Ectodermal cell (in vitro differentiated cells): ENCODE measurements at regions not wholly inside any gene's neighbourhood (a gene's known extent, or its start where the extent isn't known, plus 50 kb on each side); places are given as distances from the start of the nearest gene placed in this dataset.

Experiments used
- H3K27ac ChIP-seq: 2 replicates; pipeline ENCODE4 v1.7.0; 2013; ENCODE audit warnings: mild to moderate bottlenecking, low read depth, low read length; ENCODE audit not compliant: insufficient read depth, poor library complexity, severe bottlenecking
- H3K27me3 ChIP-seq: 2 replicates; pipeline ENCODE4 v1.7.0; 2013; ENCODE audit warnings: mild to moderate bottlenecking, low read length; ENCODE audit not compliant: insufficient read depth, control insufficient read depth, poor library complexity, severe bottlenecking
- H3K36me3 ChIP-seq: one replicate; pipeline ENCODE4 v1.7.0; 2013; ENCODE audit warnings: low read length; ENCODE audit not compliant: control insufficient read depth, insufficient read depth
- H3K4me1 ChIP-seq: one replicate; pipeline ENCODE4 v1.7.0; 2013; ENCODE audit warnings: low read length; ENCODE audit not compliant: control insufficient read depth, insufficient read depth
- H3K4me3 ChIP-seq: 2 replicates; pipeline ENCODE4 v1.7.0; 2013; ENCODE audit warnings: low read depth, low read length, control low read depth; ENCODE audit not compliant: insufficient read depth
- H3K9me3 ChIP-seq: 2 replicates; pipeline ENCODE4 v1.7.0; 2013; ENCODE audit warnings: mild to moderate bottlenecking, low read length, moderate library complexity; ENCODE audit not compliant: control insufficient read depth
- WGBS, 2 experiments: methylation state at CpG; one replicate each; pipeline ENCODE4 v1.1.7; 2013; ENCODE audit warnings: missing lambda C conversion rate in 2 of 2; 5-methylcytosine and 5-hydroxymethylcytosine counted together

- no peak overlapping the region for H3K4me3 ChIP-seq
- 79 to 81% methylated on average over 8 of the region's 8 CpGs for WGBS, 2 experiments
- no peaks in the 10 kb centered on the region for H3K4me1 ChIP-seq
Measured at GRCh38 chr22:44615602-44616180, 86.3 kb upstream of the PRR5 start.

GRCh38 chr22:44615146-44615545 lies 86.9 kb upstream of the PRR5 start:
- H3K9me3 ChIP-seq, result peaks cover 3% of the 10 kb centered on the region
- no peaks in the 10 kb centered on the region for H3K4me1 ChIP-seq
- H3K4me3 ChIP-seq, result no peak overlapping the region
- 93 to 96% methylated on average over 16 of the region's 16 CpGs for WGBS, 2 experiments
- no peaks in the 10 kb centered on the region for H3K27me3 ChIP-seq
- H3K36me3 ChIP-seq, result no peaks in the 10 kb centered on the region
- no peak overlapping the region for H3K27ac ChIP-seq

More at GRCh38 chr22:44615602-44616180, 86.3 kb upstream of the PRR5 start:
- Histone ChIP-seq H3K36me3 (no peaks in the 10 kb centered on the region), H3K9me3 (peaks cover 3% of the 10 kb centered on the region), H3K27me3 (no peaks in the 10 kb centered on the region), H3K27ac (no peak overlapping the region)

GRCh38 chr22:44613196-44613595 lies 88.8 kb upstream of the PRR5 start:
- H3K9me3 ChIP-seq, result peaks cover 3% of the 10 kb centered on the region
- H3K27ac ChIP-seq, result no peak overlapping the region

GRCh38 chr22:44611880-44612496 lies 90.0 kb upstream of the PRR5 start:
- Histone ChIP-seq H3K27ac (no peak overlapping the region), H3K36me3 (no peaks in the 10 kb centered on the region), H3K9me3 (peaks cover 3% of the 10 kb centered on the region), H3K4me3 (no peak overlapping the region), H3K4me1 (no peaks in the 10 kb centered on the region), H3K27me3 (no peaks in the 10 kb centered on the region)
- WGBS, 2 experiments, result 84 to 85% methylated on average over 2 of the region's 2 CpGs

More at GRCh38 chr22:44613196-44613595, 88.8 kb upstream of the PRR5 start:
- Histone ChIP-seq H3K4me1 (no peaks in the 10 kb centered on the region), H3K27me3 (no peaks in the 10 kb centered on the region), H3K4me3 (no peak overlapping the region), H3K36me3 (no peaks in the 10 kb centered on the region)
- 86 to 90% methylated on average over 2 of the region's 2 CpGs for WGBS, 2 experiments

- Histone ChIP-seq H3K27me3 (no peaks in the 10 kb centered on the region), H3K27ac (no peak overlapping the region), H3K36me3 (no peaks in the 10 kb centered on the region), H3K4me3 (no peak overlapping the region), H3K9me3 (peaks cover 3% of the 10 kb centered on the region), H3K4me1 (peaks cover 9% of the 10 kb centered on the region)
- WGBS, 2 experiments, result 94% methylated on average over 8 of the region's 8 CpGs
Measured at GRCh38 chr22:44610071-44610470, 91.9 kb upstream of the PRR5 start.

- H3K4me1 ChIP-seq, result peaks cover 10% of the 10 kb centered on the region
Measured at GRCh38 chr22:44609400-44609988, 92.5 kb upstream of the PRR5 start.

GRCh38 chr22:44608597-44609399 lies 93.2 kb upstream of the PRR5 start:
- H3K4me3 ChIP-seq, result no peak overlapping the region
- no peaks in the 10 kb centered on the region for H3K9me3 ChIP-seq
- no peak overlapping the region for H3K27ac ChIP-seq
- peaks cover 10% of the 10 kb centered on the region for H3K4me1 ChIP-seq
- no peaks in the 10 kb centered on the region for H3K36me3 ChIP-seq
- no peaks in the 10 kb centered on the region for H3K27me3 ChIP-seq
- 82 to 88% methylated on average over 13 of the region's 13 CpGs for WGBS, 2 experiments

More at GRCh38 chr22:44609400-44609988, 92.5 kb upstream of the PRR5 start:
- Histone ChIP-seq H3K27me3 (no peaks in the 10 kb centered on the region), H3K36me3 (no peaks in the 10 kb centered on the region), H3K27ac (no peak overlapping the region), H3K9me3 (peaks cover 3% of the 10 kb centered on the region), H3K4me3 (no peak overlapping the region)
- WGBS, 2 experiments, result 93 to 95% methylated on average over 12 of the region's 12 CpGs

- H3K36me3 ChIP-seq, result no peaks in the 10 kb centered on the region
- 84 to 89% methylated on average over 11 of the region's 12 CpGs for WGBS, 2 experiments
- H3K27me3 ChIP-seq, result no peaks in the 10 kb centered on the region
- H3K4me1 ChIP-seq, result peaks cover 10% of the 10 kb centered on the region
- H3K4me3 ChIP-seq, result no peak overlapping the region
- no peak overlapping the region for H3K27ac ChIP-seq
- H3K9me3 ChIP-seq, result no peaks in the 10 kb centered on the region
Measured at GRCh38 chr22:44606126-44606525, 95.9 kb upstream of the PRR5 start.

- Histone ChIP-seq H3K36me3 (no peaks in the 10 kb centered on the region), H3K9me3 (no peaks in the 10 kb centered on the region), H3K4me3 (no peak overlapping the region), H3K4me1 (peaks cover 10% of the 10 kb centered on the region), H3K27ac (no peak overlapping the region), H3K27me3 (no peaks in the 10 kb centered on the region)
- 88% methylated on average over 9 of the region's 9 CpGs for WGBS, 2 experiments
Measured at GRCh38 chr22:44605486-44605885, 96.5 kb upstream of the PRR5 start.

- Histone ChIP-seq H3K4me1 (peaks cover 10% of the 10 kb centered on the region), H3K27me3 (no peaks in the 10 kb centered on the region), H3K9me3 (no peaks in the 10 kb centered on the region), H3K4me3 (no peak overlapping the region), H3K27ac (no peak overlapping the region), H3K36me3 (no peaks in the 10 kb centered on the region)
- 76 to 78% methylated on average over 6 of the region's 6 CpGs for WGBS, 2 experiments
Measured at GRCh38 chr22:44604991-44605390, 97.0 kb upstream of the PRR5 start.
